ENCODE measurements at regions not wholly inside any gene's neighbourhood (a gene's known extent, or its start where the extent isn't known, plus 50 kb on each side); places are given as distances from the start of the nearest gene placed in this dataset.
A peak's percentile ranks its signal among the peaks of the same experiment; 100 is the strongest.

DNA sequence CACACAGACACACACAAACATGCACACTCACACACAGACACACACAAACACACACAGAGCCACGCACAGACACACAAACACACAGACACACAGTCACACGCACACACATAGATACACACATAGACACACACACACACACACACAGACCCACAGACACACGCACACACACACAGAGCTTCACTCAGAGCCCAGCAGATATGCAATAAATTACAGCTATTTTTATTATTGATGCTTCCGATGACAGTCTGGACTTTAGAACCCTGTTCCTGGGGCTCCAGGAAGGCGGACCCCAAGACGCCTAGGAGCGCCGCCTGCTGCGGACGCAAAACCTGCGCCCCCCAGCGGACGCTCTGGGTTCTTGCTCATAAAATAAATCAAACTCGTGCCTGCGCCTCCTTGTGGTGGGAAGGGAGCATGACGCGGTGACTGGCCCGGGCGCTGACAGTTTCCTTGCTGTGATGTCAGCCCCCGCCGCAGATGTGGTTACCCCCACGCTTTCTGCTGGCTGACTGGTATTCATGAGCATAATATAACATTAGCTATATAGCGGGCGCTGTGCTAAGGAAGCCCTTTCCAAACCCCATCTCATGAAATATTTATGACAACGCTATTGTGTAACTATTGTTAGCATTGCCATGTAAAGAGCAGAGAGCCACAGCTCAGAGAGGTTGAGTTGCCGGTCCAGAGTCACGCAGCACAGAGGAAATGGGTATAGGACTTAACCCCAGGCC lies 64.4 kb upstream of the TM9SF2 start:
- DNase-seq = peak; percentile 97

GRCh38 chr13:99439048-99439447 lies 62.2 kb upstream of the TM9SF2 start:
- DNase-seq = no peak

DNA sequence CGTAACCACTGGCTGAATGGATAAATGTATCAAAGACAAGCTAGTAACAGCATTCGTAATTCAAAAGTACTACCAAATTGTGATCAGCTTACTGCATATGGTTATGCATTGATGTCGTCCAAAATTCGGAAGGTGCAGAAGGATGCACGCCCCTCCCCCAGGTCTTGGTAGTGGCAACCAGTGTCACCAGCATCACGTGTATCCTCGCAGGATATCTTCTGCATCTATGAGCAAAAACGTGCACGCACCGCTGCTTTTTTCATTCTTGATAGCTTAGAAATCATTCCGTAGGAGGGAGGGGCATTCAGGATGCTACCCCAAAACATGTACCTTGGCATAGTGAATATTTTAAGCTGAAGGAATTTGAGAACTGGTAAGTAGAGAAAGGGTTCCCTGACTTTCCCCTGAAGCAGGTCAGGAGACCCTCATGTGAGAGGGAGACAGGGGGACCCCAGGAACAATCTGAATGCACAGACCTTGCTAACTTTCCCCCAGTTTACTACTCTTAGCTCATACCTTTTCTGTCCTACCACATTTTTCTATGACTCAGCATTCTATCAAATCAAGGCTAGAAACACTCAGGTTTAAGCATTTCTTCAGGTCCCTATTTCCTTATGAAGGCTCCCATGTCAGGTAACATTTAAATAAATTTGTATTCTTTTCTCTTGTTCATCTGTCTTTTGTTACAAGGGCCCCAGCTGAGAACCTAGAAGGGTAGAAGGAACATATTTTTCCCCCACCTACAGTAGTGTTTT lies 61.2 kb upstream of the TM9SF2 start:
- DNase-seq = no peak

DNA sequence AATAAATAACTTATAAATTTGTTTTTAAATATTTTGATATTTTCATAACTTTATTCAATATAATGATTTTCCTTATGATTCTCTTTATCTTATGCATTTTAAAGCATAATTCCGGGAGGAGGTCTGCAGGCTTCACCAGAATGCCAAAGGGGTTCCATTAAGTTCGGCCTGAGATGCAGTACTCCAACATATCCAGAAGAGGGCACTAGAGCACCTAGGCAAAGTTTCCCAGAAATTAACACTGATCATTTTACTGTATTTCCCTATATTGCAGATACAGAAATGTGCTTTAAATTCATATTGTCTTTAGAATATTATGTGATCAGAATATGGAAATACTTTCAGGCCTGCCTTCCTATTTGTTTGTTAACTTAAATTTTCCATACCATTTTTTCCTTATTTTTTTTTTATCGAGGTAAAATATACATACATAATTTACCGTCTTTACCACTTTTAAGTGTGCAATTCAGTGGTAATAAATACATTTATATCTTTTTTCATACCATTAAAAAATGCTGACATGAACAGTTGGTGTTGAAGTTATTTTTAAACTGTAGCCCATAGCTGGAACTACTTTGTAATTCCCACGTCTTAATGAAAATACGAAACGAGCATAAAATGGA lies 58.9 kb upstream of the TM9SF2 start:
- peak; percentile 78 for DNase-seq

GRCh38 chr13:99446242-99446641 lies 55.0 kb upstream of the TM9SF2 start:
- no peak for DNase-seq

GRCh38 chr13:99448546-99448945 lies 52.7 kb upstream of the TM9SF2 start:
- no peak for DNase-seq

DNA sequence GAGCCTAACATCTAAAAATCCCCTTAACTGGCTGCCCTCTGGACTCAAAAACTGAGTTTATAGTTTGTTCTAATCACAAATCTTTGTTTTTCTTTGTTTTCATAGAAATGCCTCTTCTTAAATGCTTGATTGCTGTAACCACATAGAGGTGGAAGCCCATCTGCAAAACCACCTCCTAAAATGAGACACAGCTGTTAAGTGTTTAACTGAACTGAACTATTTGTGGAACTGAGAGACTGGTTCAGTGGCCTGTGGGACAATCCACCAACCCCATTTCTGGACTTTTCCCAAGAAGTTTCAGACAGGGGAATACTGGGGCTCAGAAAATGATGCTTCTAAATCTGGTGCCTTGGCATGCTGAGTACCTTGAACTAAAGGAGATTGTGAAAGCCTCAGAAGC lies 50.9 kb upstream of the TM9SF2 start:
- DNase-seq = no peak

All from suppressor macrophage treated with lipopolysaccharide for 4 hours (primary cell).